ENCODE measurements at regions not wholly inside any gene's neighbourhood (a gene's known extent, or its start where the extent isn't known, plus 50 kb on each side); places are given as distances from the start of the nearest gene placed in this dataset.
"Not testable (repeated sequence)": the region's sequence is repeated elsewhere in the genome, so short reads cannot be mapped to it uniquely, and the experiment has no call there.

GRCh38 chr10:64130152-64130551 lies 609.0 kb downstream of the REEP3 start:
- DNase-seq: no peak

GRCh38 chr10:64134676-64135075 lies 613.5 kb downstream of the REEP3 start:
- no peak for DNase-seq

GRCh38 chr10:64142395-64142794 lies 621.2 kb downstream of the REEP3 start:
- DNase-seq: no peak

- DNase-seq: no peak
Observed at GRCh38 chr10:64148607-64149006, 627.4 kb downstream of the REEP3 start.

GRCh38 chr10:64156166-64156565 lies 635.0 kb downstream of the REEP3 start:
- DNase-seq: no peak

GRCh38 chr10:64158551-64158950 lies 637.4 kb downstream of the REEP3 start:
- DNase-seq: no peak

- DNase-seq: no peak
Observed at GRCh38 chr10:64159910-64160872, 639.0 kb downstream of the REEP3 start.

- no peak for DNase-seq
Observed at GRCh38 chr10:64170791-64171190, 649.6 kb downstream of the REEP3 start.

- no peak for DNase-seq
Observed at GRCh38 chr10:64173826-64174225, 652.6 kb downstream of the REEP3 start.

GRCh38 chr10:64174666-64175255 lies 653.6 kb downstream of the REEP3 start:
- DNase-seq: no peak

- DNase-seq: no peak
Observed at GRCh38 chr10:64175271-64175962, 654.2 kb downstream of the REEP3 start.

- no peak for DNase-seq
Observed at GRCh38 chr10:64182671-64183070, 661.5 kb downstream of the REEP3 start.

- no peak for DNase-seq
Observed at GRCh38 chr10:64191286-64191685, 670.1 kb downstream of the REEP3 start.

- DNase-seq: no peak
Observed at GRCh38 chr10:64196638-64197315, 675.6 kb downstream of the REEP3 start.

- no peak for DNase-seq
Observed at GRCh38 chr10:64201936-64202335, 680.7 kb downstream of the REEP3 start.

GRCh38 chr10:64204504-64204903 lies 683.3 kb downstream of the REEP3 start:
- not testable (repeated sequence) for DNase-seq

- DNase-seq: no peak
Observed at GRCh38 chr10:64206409-64206808, 685.2 kb downstream of the REEP3 start.

GRCh38 chr10:64209561-64209960 lies 688.4 kb downstream of the REEP3 start:
- no peak for DNase-seq

- no peak for DNase-seq
Observed at GRCh38 chr10:64210211-64210610, 689.0 kb downstream of the REEP3 start.

GRCh38 chr10:64211466-64211865 lies 690.3 kb downstream of the REEP3 start:
- DNase-seq: no peak

- DNase-seq: no peak
Observed at GRCh38 chr10:64215088-64215487, 693.9 kb downstream of the REEP3 start.

GRCh38 chr10:64219271-64220025 lies 698.2 kb downstream of the REEP3 start:
- no peak for DNase-seq

Measured in CD4-positive, alpha-beta T cell treated with Interleukin-6 for 4 hours (primary cell).